AG09309 (cell line): ENCODE measurements at regions not wholly inside any gene's neighbourhood (a gene's known extent, or its start where the extent isn't known, plus 50 kb on each side); places are given as distances from the start of the nearest gene placed in this dataset.

ENCODE experiments used
- DNase-seq: peaks from one replicate; pipeline ENCODE4 v3.0.0-alpha.2; 2010; ENCODE audit warnings: low read depth
- H3K4me3 ChIP-seq: 2 replicates; pipeline ENCODE4 v1.5.1; 2011; ENCODE audit warnings: mild to moderate bottlenecking, low read depth, low read length, moderate library complexity; ENCODE audit not compliant: control insufficient read depth
- TF ChIP-seq, protein P1 (sequence below): IDR thresholded peaks from 2 replicates; pipeline ENCODE4 v1.5.1; 2011; ENCODE audit warnings: mild to moderate bottlenecking, low read depth, low read length, inconsistent platforms; ENCODE audit not compliant: insufficient read depth, control insufficient read depth; ENCODE audit errors: missing control alignments

DNA sequence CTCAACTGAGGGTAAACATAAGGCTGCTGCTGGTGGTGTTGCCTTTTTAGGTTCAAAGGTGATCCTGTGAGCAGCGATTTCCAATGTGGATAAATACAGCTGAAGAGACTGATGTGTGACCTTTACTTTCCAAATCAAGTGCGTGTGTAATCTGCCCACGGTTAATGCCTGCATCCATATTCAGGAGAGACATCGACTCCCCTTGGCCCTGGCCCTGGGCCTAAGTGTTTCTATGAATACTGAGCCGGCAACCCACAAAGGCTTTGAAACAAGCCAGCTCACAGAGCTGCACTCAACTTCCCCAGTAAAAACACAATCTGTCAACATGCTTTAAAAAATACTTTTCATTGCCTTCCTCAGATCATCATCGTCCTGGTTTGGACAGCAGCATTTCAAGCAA, 1026.6 kb downstream of the TMEM182 start:
- TF ChIP-seq, protein P1, sequence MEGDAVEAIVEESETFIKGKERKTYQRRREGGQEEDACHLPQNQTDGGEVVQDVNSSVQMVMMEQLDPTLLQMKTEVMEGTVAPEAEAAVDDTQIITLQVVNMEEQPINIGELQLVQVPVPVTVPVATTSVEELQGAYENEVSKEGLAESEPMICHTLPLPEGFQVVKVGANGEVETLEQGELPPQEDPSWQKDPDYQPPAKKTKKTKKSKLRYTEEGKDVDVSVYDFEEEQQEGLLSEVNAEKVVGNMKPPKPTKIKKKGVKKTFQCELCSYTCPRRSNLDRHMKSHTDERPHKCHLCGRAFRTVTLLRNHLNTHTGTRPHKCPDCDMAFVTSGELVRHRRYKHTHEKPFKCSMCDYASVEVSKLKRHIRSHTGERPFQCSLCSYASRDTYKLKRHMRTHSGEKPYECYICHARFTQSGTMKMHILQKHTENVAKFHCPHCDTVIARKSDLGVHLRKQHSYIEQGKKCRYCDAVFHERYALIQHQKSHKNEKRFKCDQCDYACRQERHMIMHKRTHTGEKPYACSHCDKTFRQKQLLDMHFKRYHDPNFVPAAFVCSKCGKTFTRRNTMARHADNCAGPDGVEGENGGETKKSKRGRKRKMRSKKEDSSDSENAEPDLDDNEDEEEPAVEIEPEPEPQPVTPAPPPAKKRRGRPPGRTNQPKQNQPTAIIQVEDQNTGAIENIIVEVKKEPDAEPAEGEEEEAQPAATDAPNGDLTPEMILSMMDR: no peak
- no peak for DNase-seq
- H3K4me3 ChIP-seq: no peak overlapping the region

DNA sequence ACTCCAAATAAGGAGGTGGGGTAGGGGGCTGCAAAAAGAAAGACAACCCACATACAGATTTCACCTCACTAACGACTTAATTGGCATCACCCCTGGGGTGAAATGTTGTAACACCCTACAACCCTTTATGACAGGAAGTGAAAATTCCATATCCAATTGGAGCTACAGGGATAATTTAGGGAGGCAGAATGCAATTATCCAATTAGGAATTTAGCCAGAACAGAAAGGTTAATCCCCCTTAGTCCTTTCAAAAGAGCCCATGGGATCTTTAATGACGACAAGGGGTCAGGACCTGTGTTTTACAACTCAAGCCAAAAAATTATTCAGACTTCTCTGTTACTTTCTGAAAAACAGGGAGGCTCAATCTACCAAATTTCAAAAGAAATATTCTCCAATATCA, 1027.1 kb downstream of the TMEM182 start:
- TF ChIP-seq, protein P1: no peak
- no peak for DNase-seq

DNA sequence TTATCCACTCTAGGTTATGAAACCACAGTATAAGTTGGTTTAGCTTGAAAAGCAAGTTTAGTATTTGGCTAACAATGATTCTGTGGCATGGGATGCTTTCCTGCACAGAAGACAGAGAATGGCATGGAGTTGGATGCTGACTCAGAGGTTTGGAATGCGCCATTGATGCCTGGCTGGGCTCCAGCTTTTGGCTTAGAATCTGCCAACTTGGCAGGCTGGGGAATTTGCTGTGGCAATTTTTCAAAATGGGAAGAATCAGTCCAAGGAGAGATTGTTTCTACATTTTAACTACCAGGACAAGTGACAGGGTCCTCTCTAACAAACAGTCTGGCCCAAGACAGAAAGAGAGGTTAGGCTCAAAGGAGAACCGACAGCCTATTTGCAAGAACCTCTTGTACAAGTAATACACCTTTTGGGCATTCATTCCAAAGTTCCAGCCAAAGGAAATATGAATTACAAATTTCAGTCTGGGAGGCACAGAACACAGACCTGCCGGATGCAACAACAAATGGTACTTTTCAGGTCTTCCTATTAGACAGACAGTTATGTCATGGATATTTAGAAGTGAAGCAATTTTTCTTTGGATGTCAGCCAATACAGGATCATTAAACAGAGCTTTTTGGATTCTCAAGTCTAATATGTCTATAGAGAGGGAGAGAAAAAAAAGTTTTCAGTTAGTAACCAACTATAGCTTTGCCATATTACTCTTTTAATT, 1027.7 kb downstream of the TMEM182 start:
- DNase-seq: no peak
- no peak overlapping the region for H3K4me3 ChIP-seq
- TF ChIP-seq, protein P1: no peak

More for the DNA sequence above, 1027.1 kb downstream of the TMEM182 start:
- H3K4me3 ChIP-seq: no peak overlapping the region

DNA sequence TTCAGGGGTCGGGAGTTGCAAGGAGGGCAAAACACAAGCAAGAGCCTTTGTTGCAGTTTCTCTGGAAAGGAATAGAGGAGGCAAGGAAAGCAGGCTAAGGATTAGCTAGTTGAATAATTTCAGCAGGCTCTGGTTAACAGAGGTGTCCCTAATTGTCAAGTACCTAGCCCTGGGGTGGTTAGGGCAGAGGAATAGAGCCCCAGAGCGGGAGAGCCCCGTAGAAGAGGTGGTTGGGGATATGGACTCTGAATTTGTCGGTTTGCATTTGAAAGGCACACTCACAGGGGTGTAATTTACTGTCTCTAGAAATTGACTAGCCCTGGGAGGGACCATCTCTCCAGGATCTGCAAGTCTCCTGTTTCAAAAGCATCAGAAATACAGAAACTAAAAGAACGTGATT, 1030.2 kb downstream of the TMEM182 start:
- DNase-seq: no peak
- TF ChIP-seq, protein P1: no peak
- no peak overlapping the region for H3K4me3 ChIP-seq

DNA sequence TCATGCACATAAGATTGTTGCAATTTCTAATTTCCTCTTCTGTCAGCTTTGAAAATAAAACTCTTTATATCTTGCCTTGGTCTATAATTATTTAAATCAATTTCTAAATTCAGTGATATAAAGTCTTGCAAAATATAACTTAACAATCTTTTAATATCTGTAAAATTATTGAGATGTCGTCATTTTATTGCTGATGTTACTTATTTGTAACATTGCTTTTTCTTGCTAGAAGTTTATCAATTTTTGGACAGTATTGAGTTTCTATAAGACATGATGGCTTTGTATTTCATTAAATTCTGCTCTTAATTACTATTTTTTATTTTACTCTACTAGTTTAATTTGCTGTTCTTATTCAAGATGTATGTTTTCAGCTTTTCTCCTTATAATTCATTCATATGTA, 1036.5 kb downstream of the TMEM182 start:
- no peak overlapping the region for H3K4me3 ChIP-seq
- TF ChIP-seq, protein P1: no peak
- DNase-seq: no peak

DNA sequence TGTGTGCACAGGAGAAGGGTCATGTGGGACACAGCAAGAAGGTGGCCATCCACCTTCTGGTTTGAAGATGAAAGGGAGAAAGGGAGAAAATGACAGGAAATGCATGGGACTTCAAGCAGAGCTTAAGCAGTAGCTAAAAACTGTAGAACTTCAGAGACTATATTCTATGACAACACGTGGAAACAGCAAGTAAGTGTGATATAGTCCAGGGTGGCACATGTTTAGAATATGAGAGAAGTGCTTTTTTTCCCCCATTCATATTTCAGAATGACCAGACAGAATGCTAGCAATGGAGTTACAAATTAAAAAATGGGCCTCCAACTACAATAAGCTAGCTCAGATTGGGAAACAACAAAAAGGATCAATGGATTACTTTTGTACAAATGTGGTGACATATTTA, 1042.2 kb downstream of the TMEM182 start:
- TF ChIP-seq, protein P1: no peak
- no peak for DNase-seq
- H3K4me3 ChIP-seq: no peak overlapping the region
